ENCODE measurements at regions not wholly inside any gene's neighbourhood (a gene's known extent, or its start where the extent isn't known, plus 50 kb on each side); places are given as distances from the start of the nearest gene placed in this dataset.

GRCh38 chr3:59663076-59663850, 613.4 kb upstream of the CFAP20DC start:
- no peak overlapping the region for H3K27ac ChIP-seq (ENCODE audit: low read depth)
- H3K36me3 ChIP-seq (ENCODE audit: insufficient read depth), result no peaks in the 10 kb centered on the region
- DNase-seq (ENCODE audit: low spot score), result no peak
- no peaks in the 10 kb centered on the region for H3K27me3 ChIP-seq (ENCODE audit: insufficient read depth)
- no peak overlapping the region for H3K27ac Mint-ChIP-seq
- no peak for ATAC-seq
- TF ChIP-seq REST (IDR thresholded peaks at IDR 0.05; ENCODE audit: unreplicated experiment) (no peak), POLR2AphosphoS5 (IDR thresholded peaks at IDR 0.05; ENCODE audit: low read depth) (no peak), JUNB (IDR thresholded peaks at IDR 0.05; ENCODE audit: unreplicated experiment) (no peak), CTCF (conservative IDR thresholded peaks at IDR 0.05; ENCODE audit: low read depth in 2 of 2) (no peak), STAT1 (IDR thresholded peaks at IDR 0.05; ENCODE audit: unreplicated experiment) (no peak), EZH2phosphoT487 (IDR thresholded peaks at IDR 0.05; ENCODE audit: unreplicated experiment) (no peak), ZNF331 (CRISPR knock-in tag; IDR thresholded peaks at IDR 0.05; ENCODE audit: low read depth) (no peak), NANOG (IDR thresholded peaks at IDR 0.05; ENCODE audit: borderline replicate concordance) (no peak), ETS1 (IDR thresholded peaks at IDR 0.05) (no peak), CREB1 (CRISPR knock-in tag; IDR thresholded peaks at IDR 0.05; ENCODE audit: low read depth) (no peak), ZNF114 (CRISPR knock-in tag; IDR thresholded peaks at IDR 0.05) (no peak), ZNF462 (CRISPR knock-in tag; IDR thresholded peaks at IDR 0.05) (no peak), EZH2 (IDR thresholded peaks at IDR 0.05; ENCODE audit: low read depth, unreplicated experiment) (no peak)
- H2AFZ ChIP-seq, result no peak overlapping the region
- H3K4me2 ChIP-seq, result no peak overlapping the region
- H3K4me3 Mint-ChIP-seq, result no peak overlapping the region
- peaks cover 5% of the 10 kb centered on the region; the same call in 1 of the 2 replicates for H3K9me2 ChIP-seq (ENCODE audit: insufficient read depth)
- no peaks in the 10 kb centered on the region for H4K20me1 ChIP-seq (replicated peaks; ENCODE audit: insufficient read depth)
- peaks cover 4% of the 10 kb centered on the region; the same call in 1 of the 2 replicates for H3K4me1 ChIP-seq (ENCODE audit: insufficient read depth)
- no peaks in the 10 kb centered on the region for H3F3A ChIP-seq (replicated peaks; ENCODE audit: low read depth)
- no peaks in the 10 kb centered on the region for H3K36me3 Mint-ChIP-seq (ENCODE audit: low read depth)
- no peaks in the 10 kb centered on the region for H3K79me2 ChIP-seq (replicated peaks; ENCODE audit: insufficient read depth)
- no peaks in the 10 kb centered on the region for H3K27me3 Mint-ChIP-seq (ENCODE audit: insufficient read depth, low read depth, poor library complexity)
- H3K4me1 Mint-ChIP-seq, result peaks cover 12% of the 10 kb centered on the region
- H3K4me3 ChIP-seq, result no peak overlapping the region
- H3K9me3 Mint-ChIP-seq, result no peaks in the 10 kb centered on the region
